Liver (tissue), 8 donors: ENCODE measurements at regions not wholly inside any gene's neighbourhood (a gene's known extent, or its start where the extent isn't known, plus 50 kb on each side); places are given as distances from the start of the nearest gene placed in this dataset.

Experiments
- DNase-seq: peaks from one replicate; pipeline ENCODE4 v3.0.0-alpha.2; 2017; ENCODE audit warnings: low spot score
- H3K27ac ChIP-seq, 2 donors: one replicate each; pipeline ENCODE4 v1.7.0; 2013; ENCODE audit warnings: inconsistent platforms in 2 of 2, low read length in 2 of 2, control low read depth in 1 of 2, low read depth in 1 of 2, mild to moderate bottlenecking in 1 of 2
- H3K27me3 ChIP-seq, 4 donors: one replicate each; pipeline versions ENCODE4 v1.6.1 to v1.7.0; 2013; ENCODE audit warnings: low read length in 3 of 4, inconsistent platforms in 1 of 4, mild to moderate bottlenecking in 1 of 4, moderate library complexity in 1 of 4; ENCODE audit not compliant: control insufficient read depth in 4 of 4, insufficient read depth in 4 of 4
- H3K36me3 ChIP-seq, 4 donors: one replicate each; pipeline versions ENCODE4 v1.6.1 to v1.7.0; 2013; ENCODE audit warnings: low read length in 3 of 4, mild to moderate bottlenecking in 3 of 4, low read depth in 1 of 4, moderate library complexity in 1 of 4; ENCODE audit not compliant: control insufficient read depth in 4 of 4, insufficient read depth in 3 of 4
- H3K4me1 ChIP-seq, 4 donors: one replicate each; pipeline versions ENCODE4 v1.6.1 to v1.7.0; 2013; ENCODE audit warnings: low read length in 3 of 4, mild to moderate bottlenecking in 3 of 4, moderate library complexity in 1 of 4; ENCODE audit not compliant: control insufficient read depth in 4 of 4, insufficient read depth in 4 of 4
- H3K4me3 ChIP-seq, 3 donors: one replicate each; pipeline versions ENCODE4 v1.6.1 to v1.7.0; 2013; ENCODE audit warnings: low read length in 3 of 3, control low read depth in 1 of 3, low read depth in 1 of 3, mild to moderate bottlenecking in 1 of 3
- H3K9ac ChIP-seq, 2 donors: one replicate each; pipeline ENCODE4 v1.7.0; 2013; ENCODE audit warnings: low read length in 2 of 2, mild to moderate bottlenecking in 2 of 2, moderate library complexity in 2 of 2, control low read depth in 1 of 2, low read depth in 1 of 2
- H3K9me3 ChIP-seq, 4 donors: one replicate each; pipeline versions ENCODE4 v1.6.1 to v1.7.0; 2013; ENCODE audit warnings: low read length in 3 of 4; ENCODE audit not compliant: control insufficient read depth in 4 of 4
- ATF3 ChIP-seq: IDR thresholded peaks from 2 replicates; pipeline ENCODE4 v1.6.1; 2016; ENCODE audit warnings: antibody characterized with exemption
- CTCF ChIP-seq: fragments of 150-350 bp; IDR thresholded peaks from 2 replicates; pipeline ENCODE4 v1.5.1; 2017; ENCODE audit warnings: improper control_type of control experiment, low read depth, low read length; ENCODE audit not compliant: missing input control
- EGR1 ChIP-seq, 2 donors: IDR thresholded peaks; 2 replicates each; pipeline ENCODE4 v1.6.1; 2016 to 2018; ENCODE audit warnings: antibody characterized with exemption in 2 of 2, low read depth in 2 of 2
- FOXA1 ChIP-seq: IDR thresholded peaks from 2 replicates; pipeline ENCODE4 v1.6.1; 2016; ENCODE audit warnings: antibody characterized with exemption
- FOXA2 ChIP-seq: IDR thresholded peaks from 2 replicates; pipeline ENCODE4 v1.6.1; 2016; ENCODE audit warnings: antibody characterized with exemption
- GABPA ChIP-seq, 2 donors: IDR thresholded peaks in 1 of 2; conservative IDR thresholded peaks in 1 of 2; 2 replicates each; pipeline ENCODE4 v1.6.1; 2016; ENCODE audit warnings: antibody characterized with exemption in 2 of 2, mild to moderate bottlenecking in 1 of 2, moderate library complexity in 1 of 2
- HNF4A ChIP-seq, 2 donors: conservative IDR thresholded peaks; 2 replicates each; pipeline ENCODE4 v1.6.1; 2016; ENCODE audit warnings: antibody characterized with exemption in 2 of 2, mild to moderate bottlenecking in 2 of 2
- HNF4G ChIP-seq: IDR thresholded peaks from 2 replicates; pipeline ENCODE4 v1.6.1; 2016; ENCODE audit warnings: antibody characterized with exemption
- JUND ChIP-seq, 2 donors: IDR thresholded peaks; 2 replicates each; pipeline ENCODE4 v1.6.1; 2016; ENCODE audit warnings: antibody characterized with exemption in 2 of 2
- MAX ChIP-seq: IDR thresholded peaks from 2 replicates; pipeline ENCODE4 v1.6.1; 2016; ENCODE audit warnings: antibody characterized with exemption
- NR2F2 ChIP-seq: IDR thresholded peaks from 2 replicates; pipeline ENCODE4 v1.6.1; 2016; ENCODE audit warnings: antibody characterized with exemption
- RAD21 ChIP-seq, 2 donors: IDR thresholded peaks; 2 replicates each; pipeline ENCODE4 v1.6.1; 2016; ENCODE audit warnings: antibody characterized with exemption in 2 of 2, mild to moderate bottlenecking in 2 of 2
- REST ChIP-seq: IDR thresholded peaks from 2 replicates; pipeline ENCODE4 v1.6.1; 2016; ENCODE audit warnings: antibody characterized with exemption, mild to moderate bottlenecking
- RXRA ChIP-seq, 2 donors: IDR thresholded peaks; 2 replicates each; pipeline ENCODE4 v1.6.1; 2017 to 2018; ENCODE audit warnings: antibody characterized with exemption in 2 of 2, mild to moderate bottlenecking in 1 of 2
- SP1 ChIP-seq: IDR thresholded peaks from 2 replicates; pipeline ENCODE4 v1.6.1; 2018; ENCODE audit warnings: antibody characterized with exemption, mild to moderate bottlenecking
- TAF1 ChIP-seq: conservative IDR thresholded peaks from 2 replicates; pipeline ENCODE4 v1.6.1; 2016; ENCODE audit warnings: antibody characterized with exemption, mild to moderate bottlenecking
- YY1 ChIP-seq: IDR thresholded peaks from 2 replicates; pipeline ENCODE4 v1.6.1; 2016; ENCODE audit warnings: antibody characterized with exemption, mild to moderate bottlenecking
- ZBTB33 ChIP-seq: IDR thresholded peaks from 2 replicates; pipeline ENCODE4 v1.6.1; 2016; ENCODE audit warnings: antibody characterized with exemption
- WGBS: extraction: QIAGEN DNeasy Blood & Tissue Kit; methylation state at CpG from one replicate; pipeline ENCODE4 v1.1.7; 2013; 5-methylcytosine and 5-hydroxymethylcytosine counted together
- donor health status: healthy.
- donor health status: healthy.
- donor health status: healthy.
- donor health status: healthy.
- donor health status: healthy.

GRCh38 chr10:130859427-130859826 lies 452.1 kb downstream of the TCERG1L start:
- Histone ChIP-seq H3K9ac (no peak overlapping the region), H3K36me3 (no peaks in the 10 kb centered on the region), H3K4me1 (no peaks in the 10 kb centered on the region), H3K27ac (no peak overlapping the region), H3K27me3 (no peaks in the 10 kb centered on the region), H3K9me3 (peaks cover 2 to 16% (median 13%) of the 10 kb centered on the region in 4 donors), H3K4me3 (no peak overlapping the region)
- TF ChIP-seq HNF4G (no peak), YY1 (no peak), NR2F2 (no peak), FOXA1 (no peak), TAF1 (no peak), JUND (IDR thresholded peaks at IDR 0.05) (no peak), REST (no peak), HNF4A (conservative IDR thresholded peaks at IDR 0.05) (no peak), FOXA2 (no peak), RXRA (IDR thresholded peaks at IDR 0.05) (no peak), SP1 (no peak), ZBTB33 (no peak), CTCF (no peak), RAD21 (IDR thresholded peaks at IDR 0.05) (no peak), MAX (no peak), GABPA (IDR thresholded peaks at IDR 0.05 in 1 of 2, conservative IDR thresholded peaks at IDR 0.05 in 1 of 2) (no peak), EGR1 (IDR thresholded peaks at IDR 0.05; ENCODE audit: low read depth in 2 of 2) (no peak), ATF3 (no peak)
- no peak for DNase-seq
- WGBS, result 79% methylated on average over 6 of the region's 6 CpGs
